ENCODE measurements at regions not wholly inside any gene's neighbourhood (a gene's known extent, or its start where the extent isn't known, plus 50 kb on each side); places are given as distances from the start of the nearest gene placed in this dataset.

DNA sequence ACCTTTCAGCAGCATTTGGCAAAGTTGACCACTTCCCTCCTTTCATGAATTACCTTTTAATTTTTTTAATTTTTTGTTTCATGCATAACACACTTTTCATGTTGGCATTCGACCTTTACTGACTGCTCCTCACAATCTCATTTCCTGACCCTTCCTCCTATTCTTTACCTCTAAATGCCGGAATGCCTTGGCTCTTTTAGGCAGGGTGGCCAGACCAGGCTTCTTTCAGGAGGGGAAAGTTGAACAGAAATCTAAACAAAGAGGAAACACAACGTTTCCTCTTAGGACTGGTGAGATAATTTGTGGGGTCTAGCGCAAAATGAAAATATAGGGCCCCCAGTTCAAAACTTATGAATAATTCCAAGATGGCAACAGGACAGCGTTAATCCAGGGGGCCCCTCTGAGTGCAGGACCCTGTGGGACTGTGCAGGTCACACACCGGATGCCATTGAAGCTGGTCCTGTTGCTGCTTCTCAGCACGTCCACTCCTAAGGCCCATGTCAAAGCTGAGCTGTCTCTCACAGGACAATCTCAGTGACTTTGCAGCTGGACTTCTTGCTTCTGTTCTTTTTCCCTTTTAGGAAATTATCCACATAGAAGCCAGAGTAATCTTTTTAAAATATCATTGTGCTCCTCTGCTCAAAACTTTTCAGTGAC is 313.8 kb downstream of the HDGFL1 start:
- 40% methylated on average over 7 of the region's 7 CpGs for WGBS (ENCODE audit: insufficient coverage, low coverage, low lambda C conversion rate, missing lambda C conversion rate)
- intact Hi-C loops (cut with DNase I): no loop called here
- peak; percentile 31 to 66 (median 52) for ATAC-seq

DNA sequence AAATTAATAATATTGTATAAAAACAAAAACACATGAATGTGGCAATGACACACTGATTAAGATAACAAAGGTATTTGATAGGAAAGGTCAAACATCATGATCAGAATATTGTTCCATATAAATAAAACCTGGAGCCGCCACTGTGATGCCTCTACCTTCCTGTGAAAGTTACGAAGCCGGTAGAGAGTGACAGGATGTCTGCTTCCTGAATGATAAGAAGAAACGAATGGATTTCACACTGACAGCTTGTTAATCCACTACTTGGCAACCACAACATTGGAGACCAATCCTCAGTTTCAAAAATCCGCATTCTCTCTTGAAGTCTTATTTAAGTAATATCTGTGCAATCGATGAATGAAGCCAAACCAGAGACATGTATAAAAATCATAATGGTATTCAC is 315.1 kb downstream of the HDGFL1 start:
- Histone ChIP-seq H3K27me3 (no peaks in the 10 kb centered on the region), H3K9me3 (no peaks in the 10 kb centered on the region), H3K4me1 (no peaks in the 10 kb centered on the region), H3K27ac (no peak overlapping the region), H3K36me3 (no peaks in the 10 kb centered on the region), H3K4me3 (no peak overlapping the region)
- TF ChIP-seq CTCF (IDR thresholded peaks at IDR 0.05): no peak
- no peak for TF ChIP-seq POLR2A (IDR thresholded peaks at IDR 0.05)
- ATAC-seq: peak in 3 of 4 donors; percentile 38 to 71 (median 38)
- intact Hi-C loops (cut with DNase I): no loop called here
- 41% methylated on average over 6 of the region's 6 CpGs for WGBS (ENCODE audit: insufficient coverage, low coverage, low lambda C conversion rate, missing lambda C conversion rate)
- no peak for DNase-seq

More for the DNA sequence above, 313.8 kb downstream of the HDGFL1 start:
- Histone ChIP-seq H3K4me3 (no peak overlapping the region), H3K9me3 (no peaks in the 10 kb centered on the region), H3K27me3 (no peaks in the 10 kb centered on the region), H3K27ac (no peak overlapping the region), H3K36me3 (no peaks in the 10 kb centered on the region), H3K4me1 (no peaks in the 10 kb centered on the region)
- TF ChIP-seq CTCF (IDR thresholded peaks at IDR 0.05) (no peak), POLR2A (IDR thresholded peaks at IDR 0.05) (no peak)
- peak in 1 of 3 donors; percentile 25 for DNase-seq

DNA sequence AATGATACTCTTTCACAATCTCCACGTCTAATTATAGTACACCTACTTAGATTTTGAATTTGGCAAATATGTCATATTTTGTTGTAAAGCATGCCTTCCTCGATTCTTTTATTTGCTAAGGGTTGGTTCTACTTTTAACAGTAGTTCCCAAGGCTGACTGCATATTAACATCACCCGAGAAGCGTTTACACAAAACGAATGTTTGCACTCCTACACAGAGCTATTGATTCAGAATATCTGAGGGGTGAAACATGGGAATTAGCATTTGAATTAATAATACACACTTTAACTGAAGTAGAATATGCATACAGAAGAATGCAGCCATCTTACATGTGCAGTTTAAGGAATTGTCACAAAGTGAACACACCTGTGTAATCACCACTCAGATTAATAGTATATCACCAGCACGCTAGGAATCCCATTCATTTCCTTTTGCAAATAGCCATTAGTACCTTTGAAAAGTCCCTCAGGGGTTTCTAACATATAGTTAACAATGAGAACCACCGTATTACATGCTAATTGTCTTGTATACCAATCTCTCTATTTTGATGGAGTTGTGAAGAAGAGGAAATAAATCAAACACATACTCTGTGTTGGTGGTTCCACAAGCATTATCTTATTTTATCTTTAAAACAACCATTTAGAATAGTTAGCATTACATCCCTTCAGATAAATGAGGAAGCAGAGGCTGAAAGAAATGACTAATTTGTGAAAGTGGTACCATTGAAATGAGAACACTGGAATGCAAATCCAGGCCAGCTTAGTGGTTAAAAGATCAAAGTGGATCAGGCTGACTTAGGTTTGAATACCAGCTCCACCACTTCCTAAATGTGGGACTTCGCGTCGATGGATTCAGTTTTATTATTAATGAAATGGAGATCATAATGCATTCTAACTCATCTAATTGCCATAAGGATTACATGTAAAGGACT is 317.6 kb downstream of the HDGFL1 start:
- intact Hi-C loops (cut with DNase I): no loop called here
- no peak for ATAC-seq
- H3K36me3 ChIP-seq: no peaks in the 10 kb centered on the region
- H3K27ac ChIP-seq: no peak overlapping the region
- no peak overlapping the region for H3K4me3 ChIP-seq
- no peaks in the 10 kb centered on the region for H3K27me3 ChIP-seq
- H3K4me1 ChIP-seq: no peaks in the 10 kb centered on the region
- no peak for DNase-seq
- WGBS (ENCODE audit: insufficient coverage, low coverage, low lambda C conversion rate, missing lambda C conversion rate): 49% methylated on average over 10 of the region's 10 CpGs
- no peak for TF ChIP-seq POLR2A (IDR thresholded peaks at IDR 0.05)
- TF ChIP-seq CTCF (IDR thresholded peaks at IDR 0.05): no peak
- H3K9me3 ChIP-seq: no peaks in the 10 kb centered on the region

DNA sequence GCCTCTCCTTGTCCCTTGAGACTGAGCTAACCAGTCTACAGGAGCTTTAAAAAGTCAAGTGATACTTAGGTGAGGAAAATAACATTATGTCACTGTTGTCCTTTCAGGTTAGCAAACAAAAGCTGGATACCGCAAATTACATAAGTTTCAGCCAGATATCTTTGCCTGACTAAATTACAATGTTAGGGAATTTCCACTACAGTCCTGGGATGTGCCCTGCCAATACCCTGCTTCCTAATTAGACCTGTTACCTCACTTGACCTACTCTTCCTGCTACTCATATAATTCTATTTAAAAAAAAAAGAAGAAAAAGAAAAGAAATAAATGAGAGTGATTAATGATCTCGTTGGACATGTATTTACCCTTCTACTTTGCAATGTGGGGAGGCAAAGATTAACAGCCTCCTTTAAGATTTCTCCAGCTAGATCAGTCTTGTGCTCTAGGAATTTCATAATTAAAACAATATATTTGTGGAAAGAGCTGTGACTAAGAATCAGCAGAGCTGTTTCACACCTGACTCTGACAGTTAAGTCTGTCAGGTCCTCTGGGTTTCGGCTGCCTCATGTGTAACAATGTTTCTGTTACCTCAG is 318.9 kb downstream of the HDGFL1 start:
- no peak overlapping the region for H3K27ac ChIP-seq

More for the DNA sequence above, 318.9 kb downstream of the HDGFL1 start:
- H3K36me3 ChIP-seq: no peaks in the 10 kb centered on the region
- WGBS (ENCODE audit: insufficient coverage, low coverage, low lambda C conversion rate, missing lambda C conversion rate): 28% methylated on average over 3 of the region's 3 CpGs
- TF ChIP-seq CTCF (IDR thresholded peaks at IDR 0.05): no peak
- no peak for TF ChIP-seq POLR2A (IDR thresholded peaks at IDR 0.05)
- ATAC-seq (peak; percentile 34 to 83 (median 38)), DNase-seq (no peak)
- intact Hi-C loops (cut with DNase I): no loop called here
- no peaks in the 10 kb centered on the region for H3K9me3 ChIP-seq
- H3K4me1 ChIP-seq: no peaks in the 10 kb centered on the region
- no peaks in the 10 kb centered on the region for H3K27me3 ChIP-seq
- H3K4me3 ChIP-seq: no peak overlapping the region

Measured in right lobe of liver (tissue), 6 donors.